Ovary (tissue), 7 donors: ENCODE measurements at regions not wholly inside any gene's neighbourhood (a gene's known extent, or its start where the extent isn't known, plus 50 kb on each side); places are given as distances from the start of the nearest gene placed in this dataset.

ENCODE experiments used
- DNase-seq, 5 donors: peaks; one replicate each; pipeline ENCODE4 v3.0.0-alpha.2; 2019 to 2020
- H3K27ac ChIP-seq, 2 donors: fragments of 200-600 bp; one replicate each; pipeline versions ENCODE4 v1.5.1 to v1.8.0; 2019 to 2022
- H3K27me3 ChIP-seq: fragments of 200-600 bp; one replicate; pipeline ENCODE4 v1.8.0; 2022
- H3K36me3 ChIP-seq: fragments of 200-600 bp; sonication (generic); one replicate; pipeline ENCODE4 v1.5.1; 2019
- H3K4me1 ChIP-seq: one replicate; pipeline ENCODE4 v1.8.1; 2013; ENCODE audit warnings: mild to moderate bottlenecking, moderate library complexity; ENCODE audit not compliant: insufficient read depth
- H3K4me3 ChIP-seq: fragments of 200-600 bp; sonication (generic); one replicate; pipeline ENCODE4 v1.5.1; 2017
- H3K9me3 ChIP-seq, 2 donors: fragments of 200-600 bp in 1 of 2; sonication (generic) in 1 of 2; one replicate each; pipeline versions ENCODE4 v1.5.1 to v1.8.1; 2013 to 2019; ENCODE audit warnings: mild to moderate bottlenecking in 1 of 2, moderate library complexity in 1 of 2
- CTCF ChIP-seq, 3 donors: fragments of 450-650 bp in 2 of 3; fragments of 200-600 bp in 1 of 3; IDR thresholded peaks; one replicate each; pipeline versions ENCODE4 v1.5.1 to v1.8.0; 2016 to 2022; ENCODE audit warnings: antibody characterized with exemption in 3 of 3, mild to moderate bottlenecking in 1 of 3
- EP300 ChIP-seq: sonication (generic); formaldehyde crosslinking; IDR thresholded peaks from one replicate; pipeline ENCODE4 v1.6.1; 2017; ENCODE audit warnings: antibody characterized with exemption
- POLR2A ChIP-seq: fragments of 450-650 bp; IDR thresholded peaks from one replicate; pipeline ENCODE4 v1.6.1; 2017; ENCODE audit warnings: antibody characterized with exemption, mild to moderate bottlenecking, moderate library complexity
- WGBS, 3 donors: extraction: QIAGEN DNeasy Blood & Tissue Kit in 1 of 3; methylation state at CpG; one replicate each; pipeline versions ENCODE4 v1.1.5 to v1.1.7; 2013 to 2017; 5-methylcytosine and 5-hydroxymethylcytosine counted together
- intact Hi-C, 4 donors: fragments of 100-400 bp; cut with DNase I; formaldehyde crosslinking; loops; one replicate each; pipeline versions ENCODE4 v1.11.0 to v1.15.1; 2022 to 2023
- donor health status: DM: no; HTN: no; CAD: no; lungs with moderate emphysema.
- donor health status: DM: no; HTN: no; CAD: no.
- donor health status: Bipolar disorder and iron deficiency.
- donor health status: DM: no; HTN: no; CAD: no.
- donor health status: DM: yes; HTN: yes; CAD: no.

DNA sequence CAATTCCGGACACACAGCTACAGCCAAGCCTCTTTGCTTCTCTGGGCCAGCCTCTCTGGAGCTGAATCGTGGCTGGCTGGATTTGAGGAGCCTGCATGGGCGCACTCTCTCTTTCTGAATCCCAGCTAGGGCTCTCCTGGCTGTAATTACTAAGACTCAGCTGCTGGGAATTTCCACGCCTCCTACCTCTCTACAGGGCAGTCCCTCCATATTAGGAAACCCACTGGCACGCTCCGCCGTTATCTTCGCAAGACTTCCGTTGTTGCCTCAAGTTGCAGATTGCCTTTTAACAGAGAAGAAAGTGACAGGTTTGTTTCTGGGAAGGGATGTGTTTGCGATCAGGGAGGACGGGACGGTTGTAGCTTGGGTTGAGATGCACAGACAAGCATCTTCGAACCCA, 188.4 kb upstream of the NLRP1 start:
- 50 to 79% (median 76%) methylated on average over 13 of the region's 13 CpGs for WGBS, 3 donors

GRCh38 chr17:5773816-5774360, 189.6 kb upstream of the NLRP1 start:
- no peak for TF ChIP-seq EP300
- TF ChIP-seq CTCF (IDR thresholded peaks at IDR 0.05) = no peak
- no peak for TF ChIP-seq POLR2A
- no peak for DNase-seq
- no peaks in the 10 kb centered on the region for H3K36me3 ChIP-seq
- no peak overlapping the region for H3K4me3 ChIP-seq
- H3K27ac ChIP-seq = no peak overlapping the region
- no peaks in the 10 kb centered on the region for H3K27me3 ChIP-seq
- intact Hi-C loops = no loop called here
- 67 to 76% (median 72%) methylated on average over 7 of the region's 7 CpGs for WGBS, 3 donors
- no peaks in the 10 kb centered on the region for H3K4me1 ChIP-seq
- H3K9me3 ChIP-seq = no peaks in the 10 kb centered on the region

More for the DNA sequence above, 188.4 kb upstream of the NLRP1 start:
- DNase-seq = no peak
- H3K36me3 ChIP-seq = no peaks in the 10 kb centered on the region
- H3K27ac ChIP-seq = no peak overlapping the region
- intact Hi-C loops = no loop called here
- no peak for TF ChIP-seq EP300
- no peak for TF ChIP-seq CTCF (IDR thresholded peaks at IDR 0.05)
- no peak for TF ChIP-seq POLR2A
- no peak overlapping the region for H3K4me3 ChIP-seq
- no peaks in the 10 kb centered on the region for H3K27me3 ChIP-seq
- H3K9me3 ChIP-seq = no peaks in the 10 kb centered on the region
- H3K4me1 ChIP-seq = no peaks in the 10 kb centered on the region

- no peak for DNase-seq
- no peak overlapping the region for H3K27ac ChIP-seq
- H3K4me1 ChIP-seq = no peaks in the 10 kb centered on the region
- no peaks in the 10 kb centered on the region for H3K27me3 ChIP-seq
- 64 to 76% (median 72%) methylated on average over 8 of the region's 8 CpGs for WGBS, 3 donors
- H3K4me3 ChIP-seq = no peak overlapping the region
- no peaks in the 10 kb centered on the region for H3K36me3 ChIP-seq
- no peaks in the 10 kb centered on the region for H3K9me3 ChIP-seq
- intact Hi-C loops = no loop called here
- no peak for TF ChIP-seq CTCF (IDR thresholded peaks at IDR 0.05)
- no peak for TF ChIP-seq POLR2A
- TF ChIP-seq EP300 = no peak
Measured at GRCh38 chr17:5775098-5775497, 190.8 kb upstream of the NLRP1 start.

DNA sequence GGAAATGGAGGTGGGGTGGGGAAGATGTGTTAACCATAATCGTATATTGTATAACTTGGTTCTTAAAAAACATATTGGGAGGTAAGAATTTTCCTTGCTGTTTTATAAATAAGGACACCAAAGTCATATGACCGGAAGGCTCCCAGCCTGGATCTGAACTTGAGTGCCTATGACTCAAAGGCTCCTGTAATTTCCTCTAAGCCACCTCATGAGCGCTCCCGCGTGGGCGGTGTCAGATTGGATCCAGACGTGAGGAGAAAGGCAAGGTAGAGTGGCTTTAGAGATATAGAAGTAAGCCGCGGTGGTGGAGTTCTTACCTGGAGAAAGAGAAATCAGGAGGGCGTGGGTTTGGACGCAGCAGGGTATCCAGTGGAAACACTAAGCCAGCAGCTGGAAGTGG, 196.2 kb upstream of the NLRP1 start:
- no peaks in the 10 kb centered on the region for H3K4me1 ChIP-seq
- TF ChIP-seq EP300 (no peak), POLR2A (no peak), CTCF (IDR thresholded peaks at IDR 0.05) (no peak)
- no peak for DNase-seq
- no peaks in the 10 kb centered on the region for H3K9me3 ChIP-seq
- H3K36me3 ChIP-seq = no peaks in the 10 kb centered on the region
- H3K27ac ChIP-seq = no peak overlapping the region
- intact Hi-C loops = no loop called here
- H3K27me3 ChIP-seq = no peaks in the 10 kb centered on the region
- 75 to 86% (median 83%) methylated on average over 11 of the region's 11 CpGs for WGBS, 3 donors
- no peak overlapping the region for H3K4me3 ChIP-seq
